ENCODE measurements at regions not wholly inside any gene's neighbourhood (a gene's known extent, or its start where the extent isn't known, plus 50 kb on each side); places are given as distances from the start of the nearest gene placed in this dataset.

DNA sequence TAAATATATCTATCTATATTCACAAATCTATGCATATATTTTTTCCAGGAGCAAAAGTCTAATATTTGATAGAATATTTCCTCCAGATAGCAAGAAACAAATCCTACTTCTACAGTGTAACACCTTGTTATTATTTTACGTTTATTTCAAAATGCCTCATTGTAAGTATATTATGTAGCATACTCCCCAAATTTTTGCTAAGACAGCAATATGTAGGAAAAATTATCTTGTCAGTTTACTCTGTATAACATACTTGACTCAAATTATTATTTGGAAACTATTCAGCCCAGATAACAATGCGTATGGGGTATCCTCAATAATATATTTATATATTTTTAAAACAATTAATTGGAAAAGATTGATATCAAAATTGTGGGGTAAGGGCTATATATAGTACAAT, 313.2 kb downstream of the NR4A2 start:
- no peaks in the 10 kb centered on the region for H3K9me3 ChIP-seq
- no peak overlapping the region for H3K9ac ChIP-seq
- H3K79me2 ChIP-seq (ENCODE audit: insufficient read depth) = no peaks in the 10 kb centered on the region
- ChIA-PET CTCF (no interaction called here), POLR2A (no interaction called here)
- no peak overlapping the region for H3K4me3 ChIP-seq (ENCODE audit: low read depth in 2 of 2, low read length in 1 of 2)
- H3F3A ChIP-seq (replicated peaks; ENCODE audit: insufficient read depth) = no peaks in the 10 kb centered on the region
- TF ChIP-seq RCOR1 (IDR thresholded peaks at IDR 0.05; ENCODE audit: low read length) (no peak), FOSL2 (IDR thresholded peaks at IDR 0.05; ENCODE audit: borderline replicate concordance, low read depth) (no peak), EP300 (IDR thresholded peaks at IDR 0.05; ENCODE audit: borderline replicate concordance in 1 of 2, low read depth in 1 of 2, low read length in 1 of 2) (no peak), EZH2phosphoT487 (IDR thresholded peaks at IDR 0.05; ENCODE audit: borderline replicate concordance, low read depth) (no peak), FOXM1 (IDR thresholded peaks at IDR 0.05; ENCODE audit: low read depth) (no peak), GATA2 (CRISPR knock-in tag; IDR thresholded peaks at IDR 0.05) (no peak), NRF1 (IDR thresholded peaks at IDR 0.05; ENCODE audit: low read depth, low read length) (no peak), NFIC (IDR thresholded peaks at IDR 0.05; ENCODE audit: borderline replicate concordance) (no peak), FOXJ3 (CRISPR knock-in tag; IDR thresholded peaks at IDR 0.05) (no peak), POLR2AphosphoS5 (IDR thresholded peaks at IDR 0.05; ENCODE audit: low read depth, low read length) (no peak), MEF2A (IDR thresholded peaks at IDR 0.05; ENCODE audit: borderline replicate concordance, low read depth) (no peak), YY1 (IDR thresholded peaks at IDR 0.05; ENCODE audit: low read depth) (no peak), RFX5 (IDR thresholded peaks at IDR 0.05; ENCODE audit: low read length) (no peak), JUND (IDR thresholded peaks at IDR 0.05) (no peak), GABPA (IDR thresholded peaks at IDR 0.05; ENCODE audit: low read depth) (no peak)
- TF ChIP-seq, protein P1, sequence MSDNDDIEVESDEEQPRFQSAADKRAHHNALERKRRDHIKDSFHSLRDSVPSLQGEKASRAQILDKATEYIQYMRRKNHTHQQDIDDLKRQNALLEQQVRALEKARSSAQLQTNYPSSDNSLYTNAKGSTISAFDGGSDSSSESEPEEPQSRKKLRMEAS (IDR thresholded peaks at IDR 0.05; ENCODE audit: low read depth) = no peak
- TF ChIP-seq, protein P2, sequence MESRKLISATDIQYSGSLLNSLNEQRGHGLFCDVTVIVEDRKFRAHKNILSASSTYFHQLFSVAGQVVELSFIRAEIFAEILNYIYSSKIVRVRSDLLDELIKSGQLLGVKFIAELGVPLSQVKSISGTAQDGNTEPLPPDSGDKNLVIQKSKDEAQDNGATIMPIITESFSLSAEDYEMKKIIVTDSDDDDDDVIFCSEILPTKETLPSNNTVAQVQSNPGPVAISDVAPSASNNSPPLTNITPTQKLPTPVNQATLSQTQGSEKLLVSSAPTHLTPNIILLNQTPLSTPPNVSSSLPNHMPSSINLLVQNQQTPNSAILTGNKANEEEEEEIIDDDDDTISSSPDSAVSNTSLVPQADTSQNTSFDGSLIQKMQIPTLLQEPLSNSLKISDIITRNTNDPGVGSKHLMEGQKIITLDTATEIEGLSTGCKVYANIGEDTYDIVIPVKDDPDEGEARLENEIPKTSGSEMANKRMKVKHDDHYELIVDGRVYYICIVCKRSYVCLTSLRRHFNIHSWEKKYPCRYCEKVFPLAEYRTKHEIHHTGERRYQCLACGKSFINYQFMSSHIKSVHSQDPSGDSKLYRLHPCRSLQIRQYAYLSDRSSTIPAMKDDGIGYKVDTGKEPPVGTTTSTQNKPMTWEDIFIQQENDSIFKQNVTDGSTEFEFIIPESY (IDR thresholded peaks at IDR 0.05; ENCODE audit: borderline replicate concordance, low read depth) = no peak
- TF ChIP-seq, protein P3, sequence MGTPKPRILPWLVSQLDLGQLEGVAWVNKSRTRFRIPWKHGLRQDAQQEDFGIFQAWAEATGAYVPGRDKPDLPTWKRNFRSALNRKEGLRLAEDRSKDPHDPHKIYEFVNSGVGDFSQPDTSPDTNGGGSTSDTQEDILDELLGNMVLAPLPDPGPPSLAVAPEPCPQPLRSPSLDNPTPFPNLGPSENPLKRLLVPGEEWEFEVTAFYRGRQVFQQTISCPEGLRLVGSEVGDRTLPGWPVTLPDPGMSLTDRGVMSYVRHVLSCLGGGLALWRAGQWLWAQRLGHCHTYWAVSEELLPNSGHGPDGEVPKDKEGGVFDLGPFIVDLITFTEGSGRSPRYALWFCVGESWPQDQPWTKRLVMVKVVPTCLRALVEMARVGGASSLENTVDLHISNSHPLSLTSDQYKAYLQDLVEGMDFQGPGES (IDR thresholded peaks at IDR 0.05; ENCODE audit: low read depth, low read length) = no peak
- TF ChIP-seq, protein P4, sequence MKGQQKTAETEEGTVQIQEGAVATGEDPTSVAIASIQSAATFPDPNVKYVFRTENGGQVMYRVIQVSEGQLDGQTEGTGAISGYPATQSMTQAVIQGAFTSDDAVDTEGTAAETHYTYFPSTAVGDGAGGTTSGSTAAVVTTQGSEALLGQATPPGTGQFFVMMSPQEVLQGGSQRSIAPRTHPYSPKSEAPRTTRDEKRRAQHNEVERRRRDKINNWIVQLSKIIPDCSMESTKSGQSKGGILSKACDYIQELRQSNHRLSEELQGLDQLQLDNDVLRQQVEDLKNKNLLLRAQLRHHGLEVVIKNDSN (IDR thresholded peaks at IDR 0.05; ENCODE audit: borderline replicate concordance, low read depth) = no peak
- WGBS (ENCODE audit: low lambda C conversion rate) = 4% methylated on average over 2 of the region's 2 CpGs
- H3K4me2 ChIP-seq = no peak overlapping the region
- DNase-seq = no peak
- no peaks in the 10 kb centered on the region; the same call in 1 of the 2 replicates for H3K27me3 ChIP-seq (ENCODE audit: insufficient read depth)
- H3K9me2 ChIP-seq = no peaks in the 10 kb centered on the region
- H2AFZ ChIP-seq (ENCODE audit: low read depth) = no peak overlapping the region
- H3K36me3 ChIP-seq (replicated peaks in 1 of 2; ENCODE audit: control insufficient read depth in 1 of 2, insufficient read depth in 2 of 2, low read length in 1 of 2) = no peaks in the 10 kb centered on the region
- no peak overlapping the region for H3K27ac ChIP-seq (ENCODE audit: low read depth in 2 of 2, low read length in 1 of 2)
- H3K4me1 ChIP-seq (ENCODE audit: control insufficient read depth in 1 of 2, insufficient read depth in 2 of 2, low read depth in 1 of 2, low read length in 1 of 2) = no peaks in the 10 kb centered on the region
- no peaks in the 10 kb centered on the region for H4K20me1 ChIP-seq (ENCODE audit: insufficient read depth)
